ENCODE measurements at regions not wholly inside any gene's neighbourhood (a gene's known extent, or its start where the extent isn't known, plus 50 kb on each side); places are given as distances from the start of the nearest gene placed in this dataset.

DNA sequence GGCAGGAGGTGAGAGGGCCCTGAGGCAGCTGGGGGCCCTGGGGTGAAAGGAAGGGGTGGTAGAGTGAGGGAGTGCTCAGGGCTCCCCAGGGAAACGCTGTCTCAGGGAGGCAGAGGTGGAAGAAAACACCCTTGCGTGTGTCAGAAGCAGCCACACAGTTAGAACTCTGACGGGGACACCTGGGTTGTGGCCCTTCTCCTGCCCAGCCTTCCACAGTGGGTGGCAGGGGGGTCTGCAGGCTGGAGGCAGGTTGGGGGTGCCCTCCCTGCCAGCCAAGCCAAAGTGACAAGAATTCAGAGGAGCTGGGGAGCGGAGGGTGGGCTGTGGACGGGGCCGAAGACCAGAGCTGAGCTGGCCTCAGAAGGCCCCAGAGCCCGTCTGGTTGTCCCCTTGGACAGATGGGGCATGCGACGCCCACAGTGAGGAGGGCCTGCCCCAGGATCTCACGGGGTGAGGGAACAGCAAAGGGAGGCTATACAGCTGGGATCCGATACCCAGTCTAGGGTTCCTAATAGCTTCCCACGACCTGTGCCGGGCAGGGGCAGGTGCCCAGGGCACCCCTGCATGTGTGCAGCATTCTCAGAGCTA, 105.2 kb upstream of the ADRA2C start:
- H3K9me3 ChIP-seq, result no peaks in the 10 kb centered on the region
- 83 to 88% (median 85%) methylated on average over 13 of the region's 13 CpGs for whole genome bisulfite sequencing, 3 donors
- H3K27me3 ChIP-seq, result no peaks in the 10 kb centered on the region
- TF ChIP-seq POLR2A (IDR thresholded peaks at IDR 0.05), result no peak
- TF ChIP-seq, protein P1, sequence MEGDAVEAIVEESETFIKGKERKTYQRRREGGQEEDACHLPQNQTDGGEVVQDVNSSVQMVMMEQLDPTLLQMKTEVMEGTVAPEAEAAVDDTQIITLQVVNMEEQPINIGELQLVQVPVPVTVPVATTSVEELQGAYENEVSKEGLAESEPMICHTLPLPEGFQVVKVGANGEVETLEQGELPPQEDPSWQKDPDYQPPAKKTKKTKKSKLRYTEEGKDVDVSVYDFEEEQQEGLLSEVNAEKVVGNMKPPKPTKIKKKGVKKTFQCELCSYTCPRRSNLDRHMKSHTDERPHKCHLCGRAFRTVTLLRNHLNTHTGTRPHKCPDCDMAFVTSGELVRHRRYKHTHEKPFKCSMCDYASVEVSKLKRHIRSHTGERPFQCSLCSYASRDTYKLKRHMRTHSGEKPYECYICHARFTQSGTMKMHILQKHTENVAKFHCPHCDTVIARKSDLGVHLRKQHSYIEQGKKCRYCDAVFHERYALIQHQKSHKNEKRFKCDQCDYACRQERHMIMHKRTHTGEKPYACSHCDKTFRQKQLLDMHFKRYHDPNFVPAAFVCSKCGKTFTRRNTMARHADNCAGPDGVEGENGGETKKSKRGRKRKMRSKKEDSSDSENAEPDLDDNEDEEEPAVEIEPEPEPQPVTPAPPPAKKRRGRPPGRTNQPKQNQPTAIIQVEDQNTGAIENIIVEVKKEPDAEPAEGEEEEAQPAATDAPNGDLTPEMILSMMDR (IDR thresholded peaks at IDR 0.05), result no peak
- no peak for TF ChIP-seq EP300 (IDR thresholded peaks at IDR 0.05)
- H3K4me1 ChIP-seq (ENCODE audit: insufficient read depth), result no peaks in the 10 kb centered on the region
- no peak overlapping the region for H3K27ac ChIP-seq
- no peak overlapping the region for H3K4me3 ChIP-seq
- no peaks in the 10 kb centered on the region for H3K36me3 ChIP-seq
- intact Hi-C loops (cut with DNase I), result no loop called here
- no peak for DNase-seq

DNA sequence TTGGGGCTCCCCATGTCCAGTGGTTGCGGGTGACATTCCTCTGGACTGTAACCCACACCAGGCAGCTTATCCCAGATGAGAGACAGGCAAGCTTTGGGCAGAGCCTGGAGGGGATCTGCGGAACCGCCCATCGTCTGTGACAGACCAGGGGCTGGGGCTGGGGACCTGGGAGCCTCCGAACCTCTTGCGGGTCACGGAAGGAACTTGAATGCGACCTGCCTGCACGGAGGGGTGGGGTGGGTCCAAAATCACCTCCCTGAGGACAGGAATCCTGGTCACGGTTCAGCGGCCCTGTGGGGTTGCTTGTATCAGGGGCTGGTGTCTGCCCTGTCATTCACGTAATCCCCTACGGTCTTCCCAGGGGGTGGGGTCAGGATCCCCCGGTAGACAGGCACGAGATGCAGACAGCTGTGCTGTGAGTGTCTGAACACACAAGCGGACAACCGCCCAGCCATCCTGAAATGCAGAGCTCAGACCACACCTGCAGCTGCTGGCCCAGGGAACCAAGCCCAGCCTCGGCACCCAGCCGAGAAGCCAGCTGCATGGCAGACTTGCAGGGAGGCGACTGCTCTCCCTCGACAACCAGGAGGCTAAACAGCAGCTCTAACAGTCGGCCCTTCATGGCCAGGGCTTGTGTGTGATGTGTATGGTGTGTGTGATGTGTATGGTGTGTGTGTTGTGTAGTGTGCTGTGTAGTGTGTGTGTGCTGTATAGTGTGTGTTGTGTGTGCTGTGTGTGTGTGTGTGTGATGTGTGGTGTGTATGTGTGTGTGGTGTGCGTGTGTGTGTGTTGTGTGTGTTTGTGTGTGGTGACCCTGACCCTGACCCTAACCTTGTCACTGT, 105.9 kb upstream of the ADRA2C start:
- peak in 1 of 5 donors; percentile 57 for DNase-seq
- 34 to 46% (median 38%) methylated on average over 23 of the region's 23 CpGs for WGBS, 3 donors
- Histone ChIP-seq H3K27ac (no peak overlapping the region), H3K4me1 (ENCODE audit: insufficient read depth) (no peaks in the 10 kb centered on the region), H3K36me3 (no peaks in the 10 kb centered on the region), H3K9me3 (no peaks in the 10 kb centered on the region), H3K4me3 (no peak overlapping the region), H3K27me3 (no peaks in the 10 kb centered on the region)
- TF ChIP-seq EP300 (IDR thresholded peaks at IDR 0.05), result no peak
- TF ChIP-seq, protein P1 (IDR thresholded peaks at IDR 0.05), result no peak
- no peak for TF ChIP-seq POLR2A (IDR thresholded peaks at IDR 0.05)
- intact Hi-C loops (cut with DNase I), result no loop called here

DNA sequence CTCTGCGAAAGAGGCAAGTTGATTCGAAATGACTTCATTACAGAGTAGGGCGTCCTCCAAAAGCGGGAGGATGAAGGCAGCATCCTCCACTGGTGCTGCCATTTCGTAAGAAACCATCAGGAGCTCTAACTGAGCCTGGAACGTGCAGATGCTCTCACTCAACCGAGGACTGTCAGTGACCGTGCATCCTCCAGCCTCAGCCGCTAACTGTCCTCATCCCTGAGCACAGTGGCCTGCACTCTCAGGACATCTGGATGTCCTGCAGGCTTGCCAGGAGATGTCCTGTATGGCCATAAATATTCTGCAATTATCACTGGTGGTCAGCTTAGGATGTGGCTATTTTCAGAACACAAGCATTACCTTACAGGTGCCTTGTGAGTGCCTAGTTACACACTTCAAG, 107.1 kb upstream of the ADRA2C start:
- Histone ChIP-seq H3K4me1 (ENCODE audit: insufficient read depth) (no peaks in the 10 kb centered on the region), H3K9me3 (no peaks in the 10 kb centered on the region), H3K27me3 (no peaks in the 10 kb centered on the region), H3K36me3 (no peaks in the 10 kb centered on the region), H3K27ac (no peak overlapping the region), H3K4me3 (no peak overlapping the region)
- DNase-seq, result no peak
- TF ChIP-seq EP300 (IDR thresholded peaks at IDR 0.05), result no peak
- TF ChIP-seq, protein P1 (IDR thresholded peaks at IDR 0.05), result no peak
- no peak for TF ChIP-seq POLR2A (IDR thresholded peaks at IDR 0.05)
- intact Hi-C loops (cut with DNase I), result loop anchor here in 1 of 4 donors (10.0 kb wide), 1 partner anchor 106 kb away; the partner anchor contains the start of gene ADRA2C
- 69 to 76% (median 73%) methylated on average over 9 of the region's 9 CpGs for WGBS, 3 donors

DNA sequence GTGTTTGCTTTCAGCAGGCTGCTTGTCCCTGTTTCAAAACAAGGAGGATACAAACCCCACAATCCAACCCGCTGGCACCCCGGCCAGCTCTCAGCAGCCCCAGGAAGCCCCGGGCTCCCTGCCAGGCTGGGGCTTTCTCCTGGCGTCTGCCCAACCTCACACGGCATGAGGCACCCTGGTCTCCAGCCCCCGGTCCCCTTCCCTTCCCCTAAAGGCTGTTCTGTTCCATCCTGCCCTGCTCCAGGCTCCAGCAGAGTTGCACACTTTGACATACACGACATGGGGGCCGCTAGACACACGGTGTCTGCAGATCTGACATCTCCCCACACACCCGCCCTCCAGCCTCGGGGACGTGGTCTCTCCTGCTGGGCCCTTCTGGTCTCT, 107.7 kb upstream of the ADRA2C start:
- no peak for TF ChIP-seq POLR2A (IDR thresholded peaks at IDR 0.05)
- TF ChIP-seq EP300 (IDR thresholded peaks at IDR 0.05), result no peak
- TF ChIP-seq, protein P1 (IDR thresholded peaks at IDR 0.05), result no peak
- 54 to 58% (median 54%) methylated on average over 12 of the region's 12 CpGs for WGBS, 3 donors
- H3K4me1 ChIP-seq (ENCODE audit: insufficient read depth), result no peaks in the 10 kb centered on the region
- H3K4me3 ChIP-seq, result no peak overlapping the region
- H3K36me3 ChIP-seq, result no peaks in the 10 kb centered on the region
- intact Hi-C loops (cut with DNase I), result loop anchor here in 1 of 4 donors (10.0 kb wide), 1 partner anchor 106 kb away; the partner anchor contains the start of gene ADRA2C
- H3K9me3 ChIP-seq, result no peaks in the 10 kb centered on the region
- H3K27me3 ChIP-seq, result no peaks in the 10 kb centered on the region
- DNase-seq, result peak in 1 of 5 donors; percentile 63
- no peak overlapping the region for H3K27ac ChIP-seq

Measured in ovary (tissue), 7 donors.